ENCODE measurements at regions not wholly inside any gene's neighbourhood (a gene's known extent, or its start where the extent isn't known, plus 50 kb on each side); places are given as distances from the start of the nearest gene placed in this dataset.
A peak's percentile ranks its signal among the peaks of the same experiment; 100 is the strongest.

- no peaks in the 10 kb centered on the region for H3F3A ChIP-seq (ENCODE audit: low read length, unreplicated experiment)
- H2AFZ ChIP-seq (ENCODE audit: low read length): no peak overlapping the region
- no peaks in the 10 kb centered on the region for H3K4me1 ChIP-seq (ENCODE audit: insufficient read depth, low read length)
- H3K27ac ChIP-seq (ENCODE audit: low read length): no peak overlapping the region
- H3K4me3 ChIP-seq (ENCODE audit: low read length): no peak overlapping the region
- DNase-seq: no peak
- no TSS peak for BruUV-seq (replicated peaks)
- H3K9me2 ChIP-seq (replicated peaks; ENCODE audit: low read length): no peaks in the 10 kb centered on the region
- H3K79me2 ChIP-seq (ENCODE audit: low read length): no peaks in the 10 kb centered on the region
- no peaks in the 10 kb centered on the region for H3K36me3 ChIP-seq (ENCODE audit: low read depth, low read length)
- TF ChIP-seq EZH2 (IDR thresholded peaks at IDR 0.05; ENCODE audit: low read length, unreplicated experiment) (no peak), EZH2phosphoT487 (IDR thresholded peaks at IDR 0.05; ENCODE audit: borderline replicate concordance, low read length) (no peak), CTCF (conservative IDR thresholded peaks at IDR 0.05; ENCODE audit: low read depth, low read length) (no peak)
- H3K9me3 ChIP-seq (ENCODE audit: low read length): no peaks in the 10 kb centered on the region
- intact Hi-C loops (cut with micrococcal nuclease): no loop called here
- no peaks in the 10 kb centered on the region for H4K20me1 ChIP-seq (ENCODE audit: low read length)
- no peak overlapping the region for H3K9ac ChIP-seq (ENCODE audit: low read length)
- ChIA-PET CTCF (no interaction called here), POLR2A (ENCODE audit: unreplicated experiment) (no interaction called here)
- no peak overlapping the region for H3K4me2 ChIP-seq (ENCODE audit: low read length)
- no peak for ATAC-seq
- H3K27me3 ChIP-seq (ENCODE audit: low read length): no peaks in the 10 kb centered on the region
Measured at GRCh38 chr12:46652692-46653091, 173.1 kb downstream of the SLC38A4 start.

GRCh38 chr12:46650688-46651087 is 175.1 kb downstream of the SLC38A4 start:
- Histone ChIP-seq H3K9me3 (ENCODE audit: low read length) (no peaks in the 10 kb centered on the region), H3K27ac (ENCODE audit: low read length) (no peak overlapping the region), H4K20me1 (ENCODE audit: low read length) (no peaks in the 10 kb centered on the region), H3K79me2 (ENCODE audit: low read length) (no peaks in the 10 kb centered on the region), H2AFZ (ENCODE audit: low read length) (no peak overlapping the region), H3K9ac (ENCODE audit: low read length) (no peak overlapping the region), H3K4me3 (ENCODE audit: low read length) (no peak overlapping the region), H3K4me2 (ENCODE audit: low read length) (no peak overlapping the region), H3F3A (ENCODE audit: low read length, unreplicated experiment) (no peaks in the 10 kb centered on the region), H3K36me3 (ENCODE audit: low read depth, low read length) (no peaks in the 10 kb centered on the region), H3K9me2 (replicated peaks; ENCODE audit: low read length) (no peaks in the 10 kb centered on the region), H3K27me3 (ENCODE audit: low read length) (no peaks in the 10 kb centered on the region), H3K4me1 (ENCODE audit: insufficient read depth, low read length) (no peaks in the 10 kb centered on the region)
- intact Hi-C loops (cut with micrococcal nuclease): no loop called here
- DNase-seq: peak; percentile 39
- ChIA-PET POLR2A (ENCODE audit: unreplicated experiment) (no interaction called here), CTCF (no interaction called here)
- BruUV-seq (replicated peaks): no TSS peak
- ATAC-seq: peak; percentile 70; the same call in 1 of the 2 replicates
- TF ChIP-seq EZH2 (IDR thresholded peaks at IDR 0.05; ENCODE audit: low read length, unreplicated experiment): no peak
- TF ChIP-seq CTCF (conservative IDR thresholded peaks at IDR 0.05; ENCODE audit: low read depth, low read length): no peak
- TF ChIP-seq EZH2phosphoT487 (IDR thresholded peaks at IDR 0.05; ENCODE audit: borderline replicate concordance, low read length): no peak

GRCh38 chr12:46649433-46649832 is 176.4 kb downstream of the SLC38A4 start:
- Histone ChIP-seq H3K4me2 (ENCODE audit: low read length) (no peak overlapping the region), H4K20me1 (ENCODE audit: low read length) (no peaks in the 10 kb centered on the region), H2AFZ (ENCODE audit: low read length) (no peak overlapping the region), H3K79me2 (ENCODE audit: low read length) (no peaks in the 10 kb centered on the region), H3K27ac (ENCODE audit: low read length) (no peak overlapping the region), H3K9me2 (replicated peaks; ENCODE audit: low read length) (no peaks in the 10 kb centered on the region), H3K9ac (ENCODE audit: low read length) (no peak overlapping the region), H3K36me3 (ENCODE audit: low read depth, low read length) (no peaks in the 10 kb centered on the region), H3K9me3 (ENCODE audit: low read length) (no peaks in the 10 kb centered on the region), H3K27me3 (ENCODE audit: low read length) (no peaks in the 10 kb centered on the region), H3K4me1 (ENCODE audit: insufficient read depth, low read length) (no peaks in the 10 kb centered on the region), H3K4me3 (ENCODE audit: low read length) (no peak overlapping the region), H3F3A (ENCODE audit: low read length, unreplicated experiment) (no peaks in the 10 kb centered on the region)
- ATAC-seq (no peak), DNase-seq (no peak)
- TF ChIP-seq EZH2 (IDR thresholded peaks at IDR 0.05; ENCODE audit: low read length, unreplicated experiment): no peak
- intact Hi-C loops (cut with micrococcal nuclease): no loop called here
- ChIA-PET CTCF (no interaction called here), POLR2A (ENCODE audit: unreplicated experiment) (no interaction called here)
- BruUV-seq (replicated peaks): no TSS peak

All from PC-3 (cell line).